C4-2B (cell line): ENCODE measurements at regions not wholly inside any gene's neighbourhood (a gene's known extent, or its start where the extent isn't known, plus 50 kb on each side); places are given as distances from the start of the nearest gene placed in this dataset.

Source experiments
- H3K27ac ChIP-seq: fragments of 450-650 bp; 2 replicates; pipeline ENCODE4 v1.5.1; 2017
- ZFX ChIP-seq: fragments of 450-650 bp; IDR thresholded peaks from 2 replicates; pipeline ENCODE4 v1.6.1; 2017
- TF ChIP-seq, protein P1 (sequence below): fragments of 450-650 bp; conservative IDR thresholded peaks from 2 replicates; pipeline ENCODE4 v1.5.1; 2017; ENCODE audit warnings: mild to moderate bottlenecking

DNA sequence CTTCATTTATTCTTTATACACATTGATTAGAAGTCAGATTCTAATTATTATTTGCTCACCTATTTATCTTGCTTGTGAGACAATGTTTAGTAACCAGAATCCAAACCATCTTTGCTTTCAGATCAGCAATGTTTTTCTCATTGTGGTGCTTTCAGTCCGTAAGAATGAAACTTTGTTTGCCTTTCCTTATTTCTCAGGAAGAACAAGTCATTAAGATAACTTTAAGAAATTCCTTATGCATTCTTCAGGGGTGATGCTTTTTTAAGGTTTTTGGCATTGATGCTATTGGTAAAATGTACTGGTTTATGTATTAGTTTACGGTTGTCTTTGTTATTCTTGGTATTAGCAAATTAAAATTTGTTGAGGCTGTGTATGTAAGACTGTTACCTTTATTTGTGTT lies 120.8 kb upstream of the POU1F1 start:
- TF ChIP-seq, protein P1, sequence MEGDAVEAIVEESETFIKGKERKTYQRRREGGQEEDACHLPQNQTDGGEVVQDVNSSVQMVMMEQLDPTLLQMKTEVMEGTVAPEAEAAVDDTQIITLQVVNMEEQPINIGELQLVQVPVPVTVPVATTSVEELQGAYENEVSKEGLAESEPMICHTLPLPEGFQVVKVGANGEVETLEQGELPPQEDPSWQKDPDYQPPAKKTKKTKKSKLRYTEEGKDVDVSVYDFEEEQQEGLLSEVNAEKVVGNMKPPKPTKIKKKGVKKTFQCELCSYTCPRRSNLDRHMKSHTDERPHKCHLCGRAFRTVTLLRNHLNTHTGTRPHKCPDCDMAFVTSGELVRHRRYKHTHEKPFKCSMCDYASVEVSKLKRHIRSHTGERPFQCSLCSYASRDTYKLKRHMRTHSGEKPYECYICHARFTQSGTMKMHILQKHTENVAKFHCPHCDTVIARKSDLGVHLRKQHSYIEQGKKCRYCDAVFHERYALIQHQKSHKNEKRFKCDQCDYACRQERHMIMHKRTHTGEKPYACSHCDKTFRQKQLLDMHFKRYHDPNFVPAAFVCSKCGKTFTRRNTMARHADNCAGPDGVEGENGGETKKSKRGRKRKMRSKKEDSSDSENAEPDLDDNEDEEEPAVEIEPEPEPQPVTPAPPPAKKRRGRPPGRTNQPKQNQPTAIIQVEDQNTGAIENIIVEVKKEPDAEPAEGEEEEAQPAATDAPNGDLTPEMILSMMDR: no peak
- H3K27ac ChIP-seq: no peak overlapping the region

GRCh38 chr3:87390821-87391220 lies 114.4 kb upstream of the POU1F1 start:
- no peak for TF ChIP-seq ZFX
- TF ChIP-seq, protein P1: no peak

GRCh38 chr3:87390353-87390752 lies 114.0 kb upstream of the POU1F1 start:
- TF ChIP-seq ZFX: no peak
- TF ChIP-seq, protein P1: no peak
- no peak overlapping the region for H3K27ac ChIP-seq

More at GRCh38 chr3:87390821-87391220, 114.4 kb upstream of the POU1F1 start:
- H3K27ac ChIP-seq: no peak overlapping the region

DNA sequence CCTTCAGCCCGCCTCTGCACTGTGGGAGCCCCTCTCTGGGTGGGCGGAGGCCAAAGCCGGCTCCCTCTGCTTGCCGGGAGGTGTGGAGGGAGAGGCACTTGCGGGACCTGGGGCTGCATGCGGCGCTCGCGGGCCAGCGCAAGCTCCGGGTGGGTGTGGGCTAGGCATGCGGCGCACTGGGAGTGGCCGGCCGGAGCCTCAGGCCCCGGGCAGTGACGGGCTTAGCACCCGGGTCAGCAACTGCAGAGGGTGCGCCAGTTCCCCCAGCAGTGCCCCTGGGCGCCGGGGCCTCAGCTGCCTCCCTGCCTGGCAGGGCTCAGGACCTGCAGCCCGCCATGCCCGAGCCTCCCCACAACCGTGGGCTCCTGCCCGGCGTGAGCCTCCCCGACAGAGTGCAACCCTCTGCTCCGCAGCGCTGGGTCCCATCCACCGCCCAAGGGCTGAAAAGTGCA lies 98.9 kb upstream of the POU1F1 start:
- TF ChIP-seq ZFX: no peak
- TF ChIP-seq, protein P1: no peak

DNA sequence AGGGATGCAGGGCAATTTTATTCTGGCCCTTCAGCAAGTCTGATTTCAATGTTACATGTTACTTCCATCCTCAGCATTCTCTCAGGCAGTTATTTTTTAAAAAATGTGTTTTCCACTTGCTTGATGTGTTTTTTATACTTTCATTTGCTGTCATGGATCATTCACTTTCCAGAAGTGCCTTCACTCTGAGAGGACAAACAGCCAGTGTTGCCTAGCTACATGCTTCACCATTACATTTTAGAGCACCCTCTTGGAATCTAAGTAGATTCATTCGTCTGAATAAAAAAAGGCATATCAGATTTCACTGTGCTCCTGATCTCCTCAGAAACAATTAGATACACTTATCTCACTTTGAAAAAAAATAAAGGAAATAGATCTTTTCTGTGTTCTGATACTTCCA lies 93.6 kb upstream of the POU1F1 start:
- H3K27ac ChIP-seq: no peak overlapping the region
- no peak for TF ChIP-seq ZFX
- TF ChIP-seq, protein P1: no peak

More for the DNA sequence above, 98.9 kb upstream of the POU1F1 start:
- no peak overlapping the region for H3K27ac ChIP-seq

GRCh38 chr3:87367736-87368135 lies 91.4 kb upstream of the POU1F1 start:
- no peak overlapping the region for H3K27ac ChIP-seq
- TF ChIP-seq, protein P1: no peak
- TF ChIP-seq ZFX: no peak

GRCh38 chr3:87363721-87364120 lies 87.3 kb upstream of the POU1F1 start:
- no peak overlapping the region for H3K27ac ChIP-seq
- TF ChIP-seq, protein P1: no peak
- no peak for TF ChIP-seq ZFX
